Sigmoid colon (tissue), 3 donors: ENCODE measurements at regions not wholly inside any gene's neighbourhood (a gene's known extent, or its start where the extent isn't known, plus 50 kb on each side); places are given as distances from the start of the nearest gene placed in this dataset.

Experiments used
- CTCF ChIP-seq, 4 experiments: fragments of 450-650 bp in 3 of 4; fragments of 200-600 bp in 1 of 4; IDR thresholded peaks; one replicate each; pipeline ENCODE4 v1.5.1; 2016 to 2019; ENCODE audit warnings: antibody characterized with exemption in 4 of 4, mild to moderate bottlenecking in 3 of 4, moderate library complexity in 2 of 4
- POLR2A ChIP-seq, 2 donors: fragments of 450-650 bp; IDR thresholded peaks; one replicate each; pipeline ENCODE4 v1.6.1; 2016; ENCODE audit warnings: antibody characterized with exemption in 2 of 2, mild to moderate bottlenecking in 2 of 2, moderate library complexity in 2 of 2

DNA sequence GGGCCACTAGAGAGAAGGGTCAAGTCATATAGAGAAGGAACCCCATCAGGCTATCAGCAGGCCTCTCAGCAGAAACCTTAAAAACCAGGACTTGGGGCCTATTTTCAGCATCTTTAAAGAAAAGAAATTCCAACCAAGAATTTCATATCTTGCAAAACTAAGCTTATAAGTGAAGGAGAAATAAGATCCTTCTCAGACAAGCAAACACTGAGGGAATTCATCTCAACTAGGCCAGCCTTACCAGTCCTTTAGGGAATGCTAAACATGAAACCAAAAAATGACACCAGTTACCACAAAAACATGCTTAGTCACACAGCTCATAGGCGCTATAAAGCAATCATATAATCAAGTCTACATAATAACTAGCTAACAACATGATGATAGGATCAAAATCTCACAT lies 407.1 kb downstream of the LRRC70 start:
- TF ChIP-seq POLR2A (IDR thresholded peaks at IDR 0.05) (no peak), CTCF (IDR thresholded peaks at IDR 0.05) (no peak)
